T-helper 2 cell (primary cell): ENCODE measurements at regions not wholly inside any gene's neighbourhood (a gene's known extent, or its start where the extent isn't known, plus 50 kb on each side); places are given as distances from the start of the nearest gene placed in this dataset.
"Not testable (repeated sequence)": the region's sequence is repeated elsewhere in the genome, so short reads cannot be mapped to it uniquely, and the experiment has no call there.

Experiments
- DNase-seq, 5 experiments: peaks; one replicate each; pipeline versions ENCODE4 v3.0.0 to v3.0.0-alpha.2; 2012 to 2022

DNA sequence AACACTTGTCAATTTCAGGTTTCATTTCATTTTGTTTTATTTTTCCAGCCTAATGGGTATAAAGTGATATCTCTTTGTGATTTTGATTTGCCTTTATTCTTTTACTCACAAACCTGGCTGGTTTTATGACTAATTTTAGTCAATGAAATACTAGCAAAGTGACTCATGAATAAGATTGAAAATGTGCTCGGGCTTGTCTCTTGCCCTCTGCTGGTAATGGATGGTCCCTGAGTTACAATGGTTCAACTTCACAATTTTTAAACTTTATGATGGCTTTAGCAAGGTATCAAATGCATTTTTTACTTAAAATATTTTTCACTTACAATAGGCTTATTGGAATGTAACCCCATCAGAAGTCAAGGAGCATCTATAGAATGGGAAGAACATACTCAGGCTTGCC, 431.4 kb upstream of the CCNG1 start:
- no peak for DNase-seq

DNA sequence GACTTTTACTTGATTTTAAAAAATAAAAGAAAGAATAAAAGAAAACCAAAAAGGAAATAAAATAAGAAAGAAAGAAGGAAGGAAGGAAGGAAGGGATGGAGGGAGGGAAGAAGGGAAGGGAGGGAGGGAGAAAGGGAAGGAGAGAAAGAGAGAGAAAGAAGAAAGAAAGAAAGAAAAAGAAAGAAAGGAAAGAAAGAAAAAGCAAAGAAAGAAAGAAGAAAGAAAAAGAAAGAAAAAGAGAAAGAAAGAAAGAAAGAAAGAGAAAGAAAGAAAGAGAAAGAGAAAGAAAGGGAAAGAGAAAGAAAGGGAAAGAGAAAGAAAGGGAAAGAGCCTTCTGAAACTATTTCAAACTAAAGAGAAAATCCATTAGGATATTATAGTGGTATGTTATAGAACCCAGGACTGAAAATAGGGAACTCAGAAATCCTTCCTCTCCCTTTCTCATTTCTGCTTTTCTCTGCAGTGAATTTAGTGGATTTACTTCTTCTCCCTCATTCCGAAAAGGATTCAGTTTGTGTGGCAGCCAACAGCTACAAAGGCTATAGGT, 414.7 kb upstream of the CCNG1 start:
- DNase-seq = no peak

DNA sequence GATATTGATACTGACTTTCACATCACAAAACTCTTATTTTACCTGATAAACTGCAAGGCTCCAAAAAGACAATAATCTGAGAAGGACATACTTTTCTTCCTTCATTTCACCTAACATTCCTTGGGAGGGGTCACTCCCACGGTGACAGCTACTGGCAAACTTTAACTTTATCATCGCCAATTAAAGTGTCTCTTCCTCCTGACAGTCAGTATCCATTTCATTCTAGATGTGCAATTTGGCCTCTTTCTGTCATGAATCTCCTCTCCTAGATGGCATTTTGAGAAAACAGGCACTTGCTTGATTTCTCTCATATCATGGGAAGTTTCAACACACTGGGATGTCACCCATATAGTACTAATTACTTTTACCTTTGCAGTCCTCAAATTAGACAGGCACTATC, 413.5 kb upstream of the CCNG1 start:
- no peak for DNase-seq

DNA sequence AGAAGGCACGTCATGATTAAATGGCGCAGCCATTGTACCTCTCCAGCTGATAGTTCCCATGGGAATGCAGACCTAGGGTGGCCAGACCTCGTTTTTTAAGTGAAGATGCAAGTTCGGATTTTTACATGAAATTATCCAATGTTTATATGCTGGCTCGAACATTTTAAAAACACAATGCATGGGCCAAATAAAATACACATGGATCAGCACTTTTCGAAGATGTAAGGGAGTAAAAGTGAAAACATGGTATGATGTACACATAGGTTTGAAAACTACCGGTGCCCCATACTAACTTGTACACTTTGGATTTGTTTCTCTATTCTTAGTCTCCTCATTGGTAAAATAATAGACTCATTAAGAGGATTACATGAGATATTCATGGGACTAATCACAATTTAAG, 412.5 kb upstream of the CCNG1 start:
- DNase-seq = no peak

DNA sequence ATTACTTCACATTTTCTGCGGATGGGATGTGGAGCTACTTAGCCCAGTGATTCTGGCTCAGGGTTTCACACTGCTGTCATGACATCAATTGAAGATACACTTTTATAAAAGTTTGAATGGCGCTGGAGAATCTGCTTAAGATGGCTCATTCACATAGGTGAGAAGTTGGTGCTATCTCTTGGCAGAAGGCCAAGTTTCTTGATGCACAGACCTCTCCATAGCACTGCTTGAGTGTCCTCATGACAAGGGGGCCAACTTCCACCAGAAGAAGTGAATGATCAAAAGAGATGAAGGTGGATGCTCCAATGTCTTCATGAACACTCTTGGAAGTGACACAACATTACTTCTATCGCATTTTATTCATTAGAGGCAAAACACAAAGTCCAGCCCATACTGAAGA, 403.7 kb upstream of the CCNG1 start:
- no peak for DNase-seq

DNA sequence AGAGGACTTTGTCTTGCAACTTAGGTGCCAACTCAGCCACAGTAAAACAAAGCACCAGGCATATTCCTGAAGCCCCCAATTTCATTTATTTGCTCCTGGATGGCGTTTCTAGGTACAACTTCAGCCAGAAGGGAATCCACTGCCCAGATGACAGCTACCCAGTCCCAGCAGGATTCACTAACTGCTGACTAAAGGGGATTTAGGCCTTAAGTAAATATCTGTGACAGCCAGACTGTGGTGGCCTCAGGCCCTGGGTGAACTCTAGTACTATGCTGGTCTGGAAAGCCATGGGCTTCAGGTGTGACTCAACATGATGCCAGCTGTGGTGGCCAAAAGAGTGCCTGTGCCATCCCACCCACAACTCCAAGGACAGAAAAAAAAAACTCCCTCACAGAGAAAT, 396.1 kb upstream of the CCNG1 start:
- no peak for DNase-seq

DNA sequence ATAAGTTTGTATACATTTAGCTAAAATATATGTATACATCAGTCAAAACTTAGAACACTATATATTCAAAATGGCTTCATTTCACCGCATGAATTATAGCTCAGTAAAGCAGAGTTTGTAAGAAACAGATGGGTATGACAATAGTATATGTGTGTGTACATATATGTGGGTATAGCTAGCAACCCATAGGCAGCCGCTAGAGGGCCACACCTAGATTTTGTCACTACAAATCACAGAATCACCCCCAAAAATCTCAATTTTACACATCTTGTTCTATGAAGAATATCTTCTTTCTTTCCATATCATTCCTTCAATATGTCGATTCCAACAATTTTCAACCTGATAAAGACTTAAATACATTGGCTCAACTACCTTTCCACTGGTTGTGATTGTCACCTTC, 357.8 kb upstream of the CCNG1 start:
- no peak for DNase-seq

DNA sequence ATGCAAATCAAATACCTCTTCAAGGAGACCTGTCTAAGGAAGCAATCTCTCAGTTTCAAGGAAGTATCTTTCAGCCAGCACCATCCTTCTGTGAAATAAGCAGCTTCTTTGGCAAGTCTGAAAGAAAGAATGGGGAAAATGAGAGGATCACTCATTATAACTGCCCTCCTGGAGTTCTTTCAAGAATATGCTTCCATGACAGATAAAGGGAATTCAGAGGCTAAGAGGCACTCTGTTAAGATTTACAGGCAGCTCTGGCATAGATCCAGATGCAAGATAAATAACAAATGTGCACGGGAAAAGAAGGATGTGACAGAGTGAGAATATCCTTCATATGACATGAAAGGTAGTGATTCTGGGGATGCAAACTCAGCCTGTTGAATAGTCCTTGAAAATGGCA, 348.2 kb upstream of the CCNG1 start:
- no peak for DNase-seq

DNA sequence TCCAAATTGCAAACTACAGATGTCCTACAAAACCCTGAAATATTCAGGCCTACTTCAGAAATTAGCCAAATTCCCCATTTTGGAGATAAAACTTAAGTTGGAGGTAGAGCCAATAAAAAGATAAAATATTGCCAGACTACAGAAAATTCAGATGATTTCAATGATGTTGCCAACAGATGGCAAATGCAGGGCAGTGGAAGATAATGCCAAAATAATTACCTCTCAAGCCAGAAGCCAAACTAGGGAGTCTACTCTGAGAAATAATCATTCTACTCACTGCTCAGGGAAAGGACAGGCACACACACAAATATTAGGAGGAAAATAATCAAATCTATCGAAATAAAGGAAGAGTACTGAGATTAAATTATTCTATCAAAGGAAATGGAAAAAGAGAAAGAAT, 347.5 kb upstream of the CCNG1 start:
- DNase-seq = no peak

DNA sequence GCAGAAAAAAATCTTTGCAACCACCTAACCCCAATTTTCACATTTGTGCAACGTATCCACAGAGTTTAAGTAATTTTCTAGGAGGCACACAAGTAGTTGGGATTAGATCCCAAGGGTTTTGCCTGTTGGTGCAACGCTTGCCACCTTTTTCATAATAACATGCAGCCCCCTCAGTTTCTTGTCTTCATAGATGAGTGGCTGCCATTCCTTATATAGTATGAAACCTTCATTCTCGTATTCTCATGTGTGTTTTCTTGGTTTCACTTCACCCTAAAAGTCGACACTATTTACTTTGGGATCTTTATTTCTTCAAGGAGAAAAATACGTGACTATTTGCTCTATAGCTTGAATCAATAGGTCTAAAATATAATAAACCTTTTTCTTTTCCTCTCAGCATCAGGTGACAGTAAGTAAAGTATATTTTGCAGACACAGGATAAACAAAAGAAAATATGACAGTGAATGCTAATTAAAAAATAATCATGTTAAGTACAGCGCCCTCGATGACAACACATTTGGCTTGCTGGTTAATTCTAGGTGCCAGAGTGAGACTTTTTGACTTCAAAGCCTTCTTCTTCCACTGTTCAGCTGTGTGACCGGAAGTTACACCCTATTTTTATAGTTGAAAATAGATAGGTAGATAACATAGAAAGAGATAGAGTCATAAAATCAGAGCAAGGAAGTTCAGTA, 342.8 kb upstream of the CCNG1 start:
- DNase-seq = no peak

DNA sequence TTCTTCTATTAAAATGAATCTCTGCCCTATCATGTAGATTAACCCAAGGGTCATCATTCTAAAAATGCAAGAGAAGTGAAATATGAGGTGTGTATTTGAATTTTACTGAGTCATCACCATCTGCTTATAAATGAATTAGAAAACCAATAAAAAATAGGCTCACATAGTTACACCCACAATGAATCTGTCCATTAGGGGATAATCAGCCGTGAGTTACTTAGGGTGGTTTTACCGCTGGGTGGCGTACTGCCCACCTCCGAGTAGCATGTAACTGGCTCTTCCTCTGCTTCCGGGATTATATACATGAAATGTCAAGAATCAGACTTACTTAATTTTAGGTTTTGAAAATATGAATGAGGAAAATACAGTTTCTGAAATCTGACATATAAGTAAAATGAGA, 332.9 kb upstream of the CCNG1 start:
- DNase-seq = peak in 1 of 5 experiments; percentile 22

DNA sequence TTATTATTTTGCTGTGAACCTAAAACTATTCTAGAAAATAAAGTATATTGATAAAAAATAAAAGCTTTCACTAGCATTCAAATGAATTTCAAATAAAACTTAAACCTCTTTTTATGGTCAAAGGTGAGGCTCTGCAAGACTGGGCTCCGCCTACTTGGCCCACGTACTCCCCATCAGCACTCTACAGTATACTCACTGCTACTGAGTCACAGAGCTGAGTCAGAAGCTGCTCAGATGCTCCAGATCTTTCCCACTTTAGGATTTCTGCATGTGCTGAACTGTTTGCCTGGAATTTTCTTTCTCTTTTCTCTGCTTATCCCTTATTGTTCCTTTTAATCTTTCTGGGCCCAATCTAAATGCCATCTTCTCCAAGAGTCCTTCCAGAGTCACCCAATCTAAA, 331.9 kb upstream of the CCNG1 start:
- no peak for DNase-seq

DNA sequence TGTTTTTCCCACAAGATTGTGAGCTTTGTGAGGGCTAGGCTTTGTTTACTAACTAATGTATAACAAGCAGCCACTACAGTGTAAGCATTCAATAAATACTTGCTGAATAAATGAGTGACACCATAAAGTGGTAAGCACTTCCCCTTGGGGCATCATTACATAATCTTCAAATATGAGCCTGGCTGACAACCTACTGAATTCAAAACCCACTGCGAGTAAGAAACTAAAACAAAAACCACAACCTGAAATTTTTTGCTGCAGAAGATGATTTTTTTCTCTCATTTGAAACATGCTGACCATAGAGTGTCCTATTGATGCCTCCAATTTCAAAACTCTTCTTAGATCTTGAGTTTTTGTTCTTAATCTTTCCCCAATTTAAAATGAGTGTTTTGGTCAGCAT, 331.3 kb upstream of the CCNG1 start:
- DNase-seq = no peak

DNA sequence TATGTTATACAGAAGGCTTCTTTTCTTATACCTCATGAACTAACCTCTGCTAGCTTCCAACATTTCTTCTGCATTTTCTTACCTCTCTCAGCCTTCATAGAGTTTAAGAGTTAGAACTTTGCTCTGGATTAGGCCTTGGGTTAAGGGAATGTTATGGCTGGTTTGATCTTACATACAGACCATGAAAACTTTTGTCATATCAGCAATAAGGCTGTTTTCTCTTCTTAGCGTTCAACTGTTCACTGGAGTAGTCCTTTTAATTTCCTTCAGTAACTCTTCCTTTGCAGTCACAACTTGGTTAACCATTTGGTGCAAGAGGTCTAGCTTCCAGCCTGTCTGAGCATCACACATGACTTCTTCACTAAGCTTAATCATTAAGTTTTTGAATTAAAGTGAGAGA, 329.0 kb upstream of the CCNG1 start:
- no peak for DNase-seq

DNA sequence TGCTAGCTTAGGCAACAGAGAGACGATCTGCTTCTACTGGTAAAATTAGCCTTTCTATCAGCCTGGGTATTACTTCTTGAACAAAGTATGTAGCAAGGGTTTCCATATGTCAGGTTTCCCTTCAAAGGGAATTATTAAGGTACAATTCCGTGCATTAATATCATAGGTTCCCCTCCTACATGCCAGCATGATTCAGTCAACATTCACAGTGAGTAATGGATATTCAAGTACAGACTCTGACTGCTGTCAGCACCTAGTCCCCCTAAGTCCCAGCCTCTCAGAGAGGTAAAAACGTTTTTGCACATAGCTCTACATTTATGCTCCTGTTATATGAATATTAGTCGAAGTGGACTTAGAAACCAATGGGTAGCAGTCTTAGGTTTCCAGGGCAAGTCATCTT, 322.4 kb upstream of the CCNG1 start:
- no peak for DNase-seq

DNA sequence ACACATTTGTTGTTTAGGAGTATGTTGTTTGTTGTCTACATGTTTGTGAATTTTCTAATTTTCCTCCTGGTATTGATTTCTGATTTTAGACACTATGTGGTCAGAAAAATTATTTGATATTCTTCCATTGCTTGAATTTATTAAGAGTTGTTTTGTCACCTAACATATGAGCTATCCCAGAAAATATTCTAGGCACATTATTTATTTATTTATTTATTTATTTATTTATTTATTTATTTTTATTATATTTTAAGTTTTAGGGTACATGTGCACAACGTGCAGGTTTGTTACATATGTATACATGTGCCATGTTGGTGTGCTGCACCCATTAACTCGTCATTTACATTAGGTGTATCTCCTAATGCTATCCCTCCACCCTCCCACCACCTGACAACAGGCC, 320.8 kb upstream of the CCNG1 start:
- not testable (repeated sequence) for DNase-seq

DNA sequence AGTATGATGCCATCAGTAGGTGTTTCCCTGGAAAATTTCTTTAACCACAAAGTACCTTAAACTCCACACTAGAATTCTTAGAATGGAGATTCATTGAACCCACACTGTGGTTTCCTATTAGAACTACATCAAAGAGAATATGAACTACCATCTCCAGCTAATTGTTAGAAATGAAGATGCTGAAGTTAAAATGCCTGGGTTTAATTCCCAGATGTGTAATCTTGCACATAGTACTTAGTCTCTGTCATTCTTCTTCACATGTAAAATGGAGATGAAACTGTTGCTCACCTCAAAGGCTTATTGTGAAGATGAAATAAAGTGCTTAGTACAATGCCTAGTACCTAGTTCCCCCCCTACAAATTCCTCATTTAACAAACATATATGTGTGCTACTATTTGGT, 303.3 kb upstream of the CCNG1 start:
- DNase-seq = no peak

DNA sequence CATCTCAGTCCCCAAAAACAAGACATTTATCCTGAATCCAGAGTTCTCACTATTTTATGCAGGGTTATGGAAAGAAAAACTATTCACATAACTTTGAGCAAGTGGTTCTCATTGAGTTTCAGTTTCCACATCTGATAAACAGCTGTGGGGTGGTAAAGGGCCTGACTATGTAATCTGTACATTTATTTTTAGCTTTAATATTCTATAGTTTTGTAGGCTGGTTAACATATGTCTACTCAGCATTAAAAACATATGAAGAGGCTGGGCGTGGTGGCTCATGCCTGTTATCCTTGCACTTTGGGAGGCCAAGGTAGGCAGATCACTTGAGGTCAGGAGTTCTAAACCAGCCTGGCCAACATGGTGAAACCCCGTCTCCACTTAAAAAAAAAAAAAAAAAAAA, 301.5 kb upstream of the CCNG1 start:
- DNase-seq = no peak

DNA sequence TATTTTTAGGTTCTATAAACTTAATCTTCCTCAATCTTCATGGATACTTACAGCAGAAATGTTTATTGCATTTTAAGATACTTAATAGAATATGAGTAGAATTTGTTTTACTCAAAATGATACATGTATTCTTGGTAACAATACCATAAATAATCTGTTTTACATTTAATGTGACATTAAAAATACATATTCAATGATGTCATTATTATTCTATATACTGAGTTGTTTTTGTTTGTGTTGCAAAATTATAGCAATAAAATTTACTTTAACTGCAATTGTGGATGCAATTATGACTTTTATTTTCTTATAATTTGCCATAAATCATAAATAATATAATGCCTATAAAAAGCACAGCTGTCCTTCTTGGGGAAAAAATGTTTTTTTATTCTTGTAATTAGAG, 275.9 kb upstream of the CCNG1 start:
- no peak for DNase-seq

DNA sequence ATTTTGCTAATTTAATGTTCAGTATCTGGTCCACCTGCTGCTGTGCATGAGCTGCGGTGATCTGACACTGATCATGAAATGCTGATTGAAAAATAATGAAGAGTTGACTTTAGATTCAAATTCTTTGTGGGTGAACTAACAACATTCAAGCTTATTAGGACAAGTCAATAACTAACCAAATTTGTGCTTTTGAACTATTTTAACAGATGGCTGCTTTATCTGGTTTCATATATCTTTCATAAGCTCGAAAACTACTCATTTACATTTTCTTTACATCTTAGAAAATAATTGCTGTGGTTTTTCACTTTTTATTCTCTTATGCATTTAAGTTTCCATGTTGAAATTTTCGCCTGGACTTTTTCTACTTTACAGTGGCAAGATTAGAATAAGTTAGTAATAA, 274.8 kb upstream of the CCNG1 start:
- no peak for DNase-seq

DNA sequence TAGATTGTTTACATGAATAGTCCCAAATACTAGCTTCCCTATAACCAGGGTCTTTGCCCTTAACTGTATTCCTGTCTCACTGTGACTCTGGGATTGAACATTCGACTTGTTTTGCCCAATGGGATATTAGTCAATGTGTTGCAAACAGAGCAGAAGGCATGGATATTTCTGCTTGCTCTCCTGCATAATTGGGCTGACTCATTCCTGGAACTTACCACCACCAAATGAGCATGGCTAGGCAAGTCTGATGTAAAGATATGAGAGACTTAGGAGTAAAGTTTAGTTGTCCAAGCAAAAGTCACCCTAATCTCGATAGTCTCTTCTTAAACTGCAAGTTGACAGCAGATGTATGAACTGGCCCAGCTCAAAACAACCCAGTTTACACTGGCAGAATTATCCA, 273.5 kb upstream of the CCNG1 start:
- no peak for DNase-seq

DNA sequence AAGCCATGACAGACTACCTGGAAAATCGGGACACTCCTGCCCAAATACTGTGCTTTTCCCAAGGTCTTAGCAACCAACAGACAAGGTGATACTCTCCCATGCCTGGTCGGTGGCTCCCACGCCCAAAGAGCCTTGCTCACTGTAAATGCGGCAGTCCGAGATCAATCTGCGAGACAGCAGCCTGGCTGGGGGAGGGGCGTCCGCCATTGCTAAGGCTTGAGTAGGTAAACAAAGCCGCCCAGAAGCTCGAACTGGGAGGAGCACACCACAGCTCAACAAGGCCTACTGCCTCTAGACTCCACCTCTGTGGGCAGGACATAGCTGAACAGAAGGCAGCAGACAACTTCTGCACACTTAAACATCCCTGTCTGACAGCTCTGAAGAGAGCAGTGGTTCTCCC, 272.1 kb upstream of the CCNG1 start:
- DNase-seq = no peak

DNA sequence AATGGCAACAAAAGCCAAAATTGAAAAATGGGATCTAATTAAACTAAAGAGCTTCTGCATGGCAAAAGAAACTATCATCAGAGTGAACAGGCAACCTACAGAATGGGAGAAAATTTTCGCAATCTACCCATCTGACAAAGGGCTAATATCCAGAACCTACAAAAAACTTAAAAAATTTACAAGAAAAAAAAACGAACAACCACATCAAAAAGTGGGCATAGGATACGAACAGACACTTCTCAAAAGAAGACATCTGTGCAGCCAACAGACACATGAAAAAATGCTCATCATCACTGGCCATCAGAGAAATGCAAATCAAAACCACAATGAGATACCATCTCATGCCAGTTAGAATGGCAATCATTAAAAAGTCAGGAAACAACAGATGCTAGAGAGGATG, 267.2 kb upstream of the CCNG1 start:
- not testable (repeated sequence) for DNase-seq

DNA sequence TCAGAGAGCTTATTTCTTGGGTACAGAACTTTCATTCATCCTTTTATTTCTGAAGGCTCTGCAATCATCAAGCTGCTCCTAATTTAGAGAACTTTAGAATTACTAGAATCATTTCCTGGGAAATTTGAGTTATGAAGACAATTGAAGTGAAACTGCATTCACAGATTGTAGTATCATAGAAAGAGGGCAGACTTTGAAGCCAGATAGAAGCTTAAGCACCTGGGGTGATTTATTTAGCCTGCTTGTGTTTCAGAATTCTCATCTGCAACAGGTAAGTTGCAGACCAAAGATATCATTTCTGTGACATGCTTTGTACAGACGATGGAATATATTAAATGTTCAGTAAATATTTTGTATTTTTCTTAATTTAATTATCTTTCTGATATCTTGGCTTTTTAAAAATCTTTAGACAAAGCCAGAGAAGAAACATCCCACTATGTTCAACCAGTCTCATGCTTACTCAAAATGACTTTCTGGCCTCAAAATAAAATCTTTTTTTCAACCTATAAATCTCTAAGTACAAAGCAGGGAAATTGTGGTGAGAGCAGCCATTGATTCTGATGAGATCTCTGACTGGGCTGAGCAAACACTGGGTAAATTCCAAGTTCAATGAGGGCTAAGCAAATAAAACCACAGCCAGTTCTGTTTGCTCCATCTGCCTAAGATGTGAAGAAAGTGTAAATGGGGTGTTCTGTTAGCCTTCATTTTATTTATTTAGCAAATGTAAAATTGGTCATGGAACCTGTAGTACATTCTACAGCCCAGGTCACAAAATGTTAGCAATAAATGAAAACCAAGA, 264.7 kb upstream of the CCNG1 start:
- DNase-seq = no peak
